Gastrocnemius medialis (tissue), 4 donors: ENCODE measurements at regions not wholly inside any gene's neighbourhood (a gene's known extent, or its start where the extent isn't known, plus 50 kb on each side); places are given as distances from the start of the nearest gene placed in this dataset.

Source experiments
- ATAC-seq, 2 donors: fragments of 150-250 bp; one replicate each; pipeline ENCODE4 v1.9.1; 2016
- DNase-seq, 2 donors: peaks; one replicate each; pipeline ENCODE4 v3.0.0-alpha.2; 2019
- H3K27ac ChIP-seq, 4 donors: fragments of 200-600 bp; sonication (generic); 1 replicate in 1 of 4; 2 replicates in 3 of 4; pipeline ENCODE4 v1.5.1; 2016 to 2018; ENCODE audit warnings: mild to moderate bottlenecking in 2 of 4, moderate library complexity in 1 of 4
- H3K27me3 ChIP-seq, 3 donors: fragments of 200-600 bp; sonication (generic) in 2 of 3; 1 replicate in 1 of 3; 2 replicates in 2 of 3; pipeline versions ENCODE4 v1.5.1 to v1.6.0; 2016 to 2019; ENCODE audit warnings: mild to moderate bottlenecking in 1 of 3, moderate library complexity in 1 of 3
- H3K36me3 ChIP-seq, 2 donors: fragments of 200-600 bp; sonication (generic) in 1 of 2; one replicate each; pipeline ENCODE4 v1.5.1; 2017 to 2018
- H3K4me1 ChIP-seq, 2 donors: fragments of 200-600 bp; sonication (generic) in 1 of 2; one replicate each; pipeline ENCODE4 v1.5.1; 2016 to 2017; ENCODE audit warnings: mild to moderate bottlenecking in 2 of 2
- H3K4me3 ChIP-seq, 4 donors: fragments of 200-600 bp; sonication (generic) in 3 of 4; 1 replicate in 1 of 4; 2 replicates in 3 of 4; pipeline ENCODE4 v1.5.1; 2016 to 2019; ENCODE audit warnings: mild to moderate bottlenecking in 2 of 4
- H3K9me3 ChIP-seq, 3 donors: fragments of 200-600 bp; sonication (generic) in 2 of 3; 1 replicate in 1 of 3; 2 replicates in 2 of 3; pipeline ENCODE4 v1.5.1; 2016 to 2019
- POLR2A ChIP-seq, 2 donors: fragments of 450-650 bp; IDR thresholded peaks; one replicate each; pipeline ENCODE4 v1.6.1; 2017; ENCODE audit warnings: antibody characterized with exemption in 2 of 2, mild to moderate bottlenecking in 2 of 2, moderate library complexity in 2 of 2
- in situ Hi-C, 4 donors: fragments of 200-750 bp; cut with MboI; loops; one replicate each; pipeline versions ENCODE4 v1.15.0 to v1.8.0; 2017; ENCODE audit warnings: low sequenced_read_pairs in 4 of 4
- intact Hi-C: fragments of 100-400 bp; cut with DNase I; formaldehyde crosslinking; loops from one replicate; pipeline ENCODE4 v1.15.1; 2023; ENCODE audit warnings: low total_unique reads
- TF ChIP-seq, protein P1 (sequence below), 5 experiments: fragments of 450-650 bp in 3 of 5; fragments of 200-600 bp in 2 of 5; sonication (generic) in 2 of 5; IDR thresholded peaks in 4 of 5; conservative IDR thresholded peaks in 1 of 5; 1 replicate in 4 of 5; 2 replicates in 1 of 5; pipeline ENCODE4 v1.5.1; 2016 to 2019; ENCODE audit warnings: antibody characterized with exemption in 5 of 5, mild to moderate bottlenecking in 3 of 5, moderate library complexity in 3 of 5

DNA sequence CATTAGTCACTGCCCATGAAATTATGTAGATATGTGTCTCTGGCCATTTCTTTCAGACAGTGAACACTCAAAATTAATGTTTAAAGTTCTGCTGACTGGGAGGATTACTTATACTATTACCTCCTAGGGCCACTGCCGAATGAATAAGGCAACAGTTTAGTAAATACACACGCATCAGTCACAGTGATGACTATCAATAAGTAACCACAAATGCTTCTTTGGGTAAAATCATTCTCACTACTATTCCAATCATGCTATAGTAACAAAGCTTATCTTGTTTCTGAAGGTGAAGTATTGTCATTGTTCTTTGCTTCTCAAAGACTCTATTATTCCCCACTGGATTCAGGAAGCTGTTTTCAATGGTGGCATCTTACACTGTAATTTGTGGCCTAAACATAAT is 478.8 kb downstream of the EPHA3 start:
- DNase-seq (no peak), ATAC-seq (no peak)
- Histone ChIP-seq H3K4me1 (no peaks in the 10 kb centered on the region), H3K36me3 (no peaks in the 10 kb centered on the region), H3K27me3 (no peaks in the 10 kb centered on the region), H3K4me3 (no peak overlapping the region), H3K27ac (no peak overlapping the region), H3K9me3 (no peaks in the 10 kb centered on the region)
- intact Hi-C loops (no loop called here), in situ Hi-C loops (no loop called here)
- TF ChIP-seq, protein P1, sequence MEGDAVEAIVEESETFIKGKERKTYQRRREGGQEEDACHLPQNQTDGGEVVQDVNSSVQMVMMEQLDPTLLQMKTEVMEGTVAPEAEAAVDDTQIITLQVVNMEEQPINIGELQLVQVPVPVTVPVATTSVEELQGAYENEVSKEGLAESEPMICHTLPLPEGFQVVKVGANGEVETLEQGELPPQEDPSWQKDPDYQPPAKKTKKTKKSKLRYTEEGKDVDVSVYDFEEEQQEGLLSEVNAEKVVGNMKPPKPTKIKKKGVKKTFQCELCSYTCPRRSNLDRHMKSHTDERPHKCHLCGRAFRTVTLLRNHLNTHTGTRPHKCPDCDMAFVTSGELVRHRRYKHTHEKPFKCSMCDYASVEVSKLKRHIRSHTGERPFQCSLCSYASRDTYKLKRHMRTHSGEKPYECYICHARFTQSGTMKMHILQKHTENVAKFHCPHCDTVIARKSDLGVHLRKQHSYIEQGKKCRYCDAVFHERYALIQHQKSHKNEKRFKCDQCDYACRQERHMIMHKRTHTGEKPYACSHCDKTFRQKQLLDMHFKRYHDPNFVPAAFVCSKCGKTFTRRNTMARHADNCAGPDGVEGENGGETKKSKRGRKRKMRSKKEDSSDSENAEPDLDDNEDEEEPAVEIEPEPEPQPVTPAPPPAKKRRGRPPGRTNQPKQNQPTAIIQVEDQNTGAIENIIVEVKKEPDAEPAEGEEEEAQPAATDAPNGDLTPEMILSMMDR (IDR thresholded peaks at IDR 0.05 in 4 of 5, conservative IDR thresholded peaks at IDR 0.05 in 1 of 5), result no peak
- TF ChIP-seq POLR2A (IDR thresholded peaks at IDR 0.05), result no peak

DNA sequence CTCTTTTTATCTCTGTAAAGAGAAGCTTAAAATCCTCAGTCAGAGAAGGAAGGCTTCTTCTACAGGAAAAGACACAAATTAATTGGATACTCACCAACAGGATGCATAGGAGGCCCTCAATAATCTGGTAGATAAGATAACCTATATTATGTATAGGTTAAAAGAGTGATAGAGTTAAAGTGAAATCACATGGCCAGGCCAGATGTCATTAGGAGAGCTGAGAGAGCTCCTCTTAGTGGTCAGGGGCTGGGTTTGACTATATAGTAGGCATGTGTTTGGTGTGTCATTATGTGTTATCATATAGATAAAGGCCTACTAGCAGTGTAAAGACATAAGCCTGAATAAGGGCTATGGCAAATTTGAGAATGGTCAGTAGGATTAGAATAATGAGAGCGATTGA is 479.3 kb downstream of the EPHA3 start:
- no peaks in the 10 kb centered on the region for H3K4me1 ChIP-seq
- in situ Hi-C loops, result no loop called here
- H3K4me3 ChIP-seq, result no peak overlapping the region
- TF ChIP-seq POLR2A (IDR thresholded peaks at IDR 0.05), result no peak
- TF ChIP-seq, protein P1 (IDR thresholded peaks at IDR 0.05 in 4 of 5, conservative IDR thresholded peaks at IDR 0.05 in 1 of 5), result no peak
- DNase-seq (no peak), ATAC-seq (no peak)
- H3K27me3 ChIP-seq, result no peaks in the 10 kb centered on the region
- H3K27ac ChIP-seq, result no peak overlapping the region
- H3K36me3 ChIP-seq, result no peaks in the 10 kb centered on the region
- H3K9me3 ChIP-seq, result no peaks in the 10 kb centered on the region
- intact Hi-C loops, result no loop called here

DNA sequence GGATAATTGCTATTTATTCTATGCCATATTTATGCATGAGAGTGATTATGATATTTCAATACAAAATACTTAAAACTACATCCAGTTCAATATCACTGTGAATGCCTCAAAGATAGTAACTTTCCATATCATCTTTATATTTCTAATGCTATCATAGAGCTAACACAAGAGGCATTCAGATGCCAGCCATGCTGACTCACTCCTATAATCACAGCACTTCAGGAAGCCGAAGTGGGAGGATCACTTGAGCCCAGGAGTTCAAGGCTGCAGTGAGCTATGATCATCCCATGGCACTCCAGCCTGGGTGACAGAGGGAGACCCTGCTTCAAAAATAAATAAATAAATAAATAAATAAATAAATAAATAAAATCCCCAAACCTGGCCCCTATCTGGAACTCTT is 498.7 kb downstream of the EPHA3 start:
- H3K27me3 ChIP-seq, result no peaks in the 10 kb centered on the region
- no peaks in the 10 kb centered on the region for H3K4me1 ChIP-seq
- H3K4me3 ChIP-seq, result no peak overlapping the region
- H3K9me3 ChIP-seq, result no peaks in the 10 kb centered on the region
- intact Hi-C loops, result no loop called here
- TF ChIP-seq, protein P1 (IDR thresholded peaks at IDR 0.05 in 4 of 5, conservative IDR thresholded peaks at IDR 0.05 in 1 of 5), result no peak
- no peak for TF ChIP-seq POLR2A (IDR thresholded peaks at IDR 0.05)
- no peaks in the 10 kb centered on the region for H3K36me3 ChIP-seq
- ATAC-seq (no peak), DNase-seq (no peak)
- in situ Hi-C loops, result no loop called here
- no peak overlapping the region for H3K27ac ChIP-seq

DNA sequence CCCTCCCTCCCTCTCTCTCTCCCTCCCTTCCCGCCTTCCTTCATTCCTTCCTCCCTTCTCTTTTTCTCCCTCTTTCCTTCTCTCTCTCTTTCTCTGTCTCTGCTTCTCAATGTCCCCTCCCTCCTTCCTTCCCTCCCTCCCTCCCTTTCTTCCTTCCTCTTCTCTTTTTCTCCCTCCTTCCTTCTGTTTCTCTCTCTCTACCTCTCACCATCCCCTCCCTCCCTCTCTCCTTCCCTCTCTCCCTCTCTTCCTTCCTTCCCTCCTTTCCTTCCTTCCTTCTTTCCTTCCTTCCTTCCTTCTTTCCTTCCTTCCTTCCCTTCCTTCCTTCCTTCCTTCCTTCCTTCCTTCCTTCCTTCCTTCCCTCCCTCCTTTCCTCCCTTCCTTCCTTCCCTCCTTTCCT is 504.6 kb downstream of the EPHA3 start:
- Histone ChIP-seq H3K27me3 (no peaks in the 10 kb centered on the region), H3K9me3 (no peaks in the 10 kb centered on the region), H3K4me3 (no peak overlapping the region), H3K27ac (no peak overlapping the region), H3K4me1 (no peaks in the 10 kb centered on the region), H3K36me3 (no peaks in the 10 kb centered on the region)
- in situ Hi-C loops, result no loop called here
- ATAC-seq, result no peak
- no peak for TF ChIP-seq POLR2A (IDR thresholded peaks at IDR 0.05)
- TF ChIP-seq, protein P1 (IDR thresholded peaks at IDR 0.05 in 4 of 5, conservative IDR thresholded peaks at IDR 0.05 in 1 of 5), result no peak
- intact Hi-C loops, result no loop called here
- no peak for DNase-seq

DNA sequence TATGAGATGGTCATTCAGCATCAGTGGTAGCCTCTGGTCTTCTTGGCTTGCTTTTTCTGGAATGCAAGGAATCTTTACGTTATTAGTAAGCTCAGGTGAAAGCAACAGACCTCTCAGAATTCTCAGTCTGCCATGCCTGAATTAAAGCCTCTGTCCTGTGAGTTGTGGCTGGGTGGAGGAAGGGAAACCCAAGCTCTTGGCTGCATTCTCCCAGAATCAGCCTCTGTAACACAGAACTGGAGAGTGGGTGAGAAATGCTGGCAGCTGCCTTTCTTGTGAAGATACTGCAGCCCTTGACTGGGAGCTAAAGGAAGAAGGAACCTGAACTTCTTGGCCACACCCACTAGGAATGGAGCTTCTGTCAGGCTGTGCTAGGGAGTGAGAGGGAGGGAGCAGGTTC is 505.8 kb downstream of the EPHA3 start:
- Histone ChIP-seq H3K27ac (no peak overlapping the region), H3K4me3 (no peak overlapping the region), H3K4me1 (no peaks in the 10 kb centered on the region), H3K27me3 (no peaks in the 10 kb centered on the region), H3K36me3 (no peaks in the 10 kb centered on the region), H3K9me3 (no peaks in the 10 kb centered on the region)
- no peak for TF ChIP-seq POLR2A (IDR thresholded peaks at IDR 0.05)
- TF ChIP-seq, protein P1 (IDR thresholded peaks at IDR 0.05 in 4 of 5, conservative IDR thresholded peaks at IDR 0.05 in 1 of 5), result no peak
- intact Hi-C loops (no loop called here), in situ Hi-C loops (no loop called here)
- ATAC-seq, result no peak
- no peak for DNase-seq
